Astrocyte of the cerebellum (primary cell): ENCODE measurements at regions not wholly inside any gene's neighbourhood (a gene's known extent, or its start where the extent isn't known, plus 50 kb on each side); places are given as distances from the start of the nearest gene placed in this dataset.

Source experiments
- DNase-seq: peaks from one replicate; pipeline ENCODE4 v3.0.0-alpha.2; 2011; ENCODE audit warnings: low read depth
- H3K4me3 ChIP-seq: 2 replicates; pipeline ENCODE4 v1.5.1; 2011; ENCODE audit warnings: mild to moderate bottlenecking, low read depth, low read length, moderate library complexity
- CTCF ChIP-seq: IDR thresholded peaks from 2 replicates; pipeline ENCODE4 v1.5.1; 2012; ENCODE audit warnings: low read length, low read depth, moderate library complexity, mild to moderate bottlenecking; ENCODE audit errors: missing control alignments
- in situ Hi-C: cut with HindIII; loops from 2 replicates; pipeline ENCODE4 v1.10.0; 2017; ENCODE audit warnings: low sequenced_read_pairs

GRCh38 chr6:132995432-132995831 lies 181.1 kb downstream of the RPS12 start:
- in situ Hi-C loops: no loop called here
- no peak for DNase-seq
- no peak overlapping the region for H3K4me3 ChIP-seq
- TF ChIP-seq CTCF: no peak

GRCh38 chr6:132998418-132998817 lies 184.0 kb downstream of the RPS12 start:
- no peak for TF ChIP-seq CTCF

GRCh38 chr6:133001040-133001565 lies 186.7 kb downstream of the RPS12 start:
- no peak for TF ChIP-seq CTCF
- in situ Hi-C loops: no loop called here
- no peak overlapping the region for H3K4me3 ChIP-seq
- DNase-seq: no peak

More at GRCh38 chr6:132998418-132998817, 184.0 kb downstream of the RPS12 start:
- DNase-seq: no peak
- no peak overlapping the region for H3K4me3 ChIP-seq
- in situ Hi-C loops: no loop called here

GRCh38 chr6:133004304-133004884 lies 190.0 kb downstream of the RPS12 start:
- in situ Hi-C loops: no loop called here
- TF ChIP-seq CTCF: no peak
- DNase-seq: no peak
- no peak overlapping the region for H3K4me3 ChIP-seq

GRCh38 chr6:133012774-133013173 lies 198.4 kb downstream of the RPS12 start:
- TF ChIP-seq CTCF: no peak

GRCh38 chr6:133016631-133017030 lies 202.3 kb downstream of the RPS12 start:
- H3K4me3 ChIP-seq: no peak overlapping the region
- no peak for TF ChIP-seq CTCF
- DNase-seq: no peak
- in situ Hi-C loops: no loop called here

More at GRCh38 chr6:133012774-133013173, 198.4 kb downstream of the RPS12 start:
- in situ Hi-C loops: no loop called here
- H3K4me3 ChIP-seq: no peak overlapping the region
- no peak for DNase-seq

- no peak overlapping the region for H3K4me3 ChIP-seq
- no peak for TF ChIP-seq CTCF
- in situ Hi-C loops: no loop called here
- DNase-seq: peak; percentile 31
Measured at GRCh38 chr6:133017581-133017980, 203.2 kb downstream of the RPS12 start.
